ENCODE measurements at regions not wholly inside any gene's neighbourhood (a gene's known extent, or its start where the extent isn't known, plus 50 kb on each side); places are given as distances from the start of the nearest gene placed in this dataset.

DNA sequence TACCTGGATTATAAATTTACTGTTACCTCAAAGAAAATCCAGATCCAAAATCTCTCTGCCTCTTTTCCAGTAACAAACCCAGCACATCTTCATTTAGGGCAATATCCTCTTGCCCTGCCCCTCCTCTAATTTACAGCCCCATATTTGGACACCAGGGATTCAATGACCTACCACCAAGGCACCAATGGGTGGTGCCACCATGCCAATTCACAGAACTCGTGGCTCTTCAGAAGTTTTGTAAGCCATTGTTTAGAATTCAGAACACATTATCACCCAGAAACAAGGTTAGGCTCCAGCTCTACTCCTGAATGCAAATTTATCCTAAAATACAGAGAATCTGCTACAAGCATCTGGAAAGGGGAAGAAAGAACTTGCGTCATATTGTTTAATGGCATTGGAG lies 67.8 kb upstream of the SASH1 start:
- TF ChIP-seq, protein P1, sequence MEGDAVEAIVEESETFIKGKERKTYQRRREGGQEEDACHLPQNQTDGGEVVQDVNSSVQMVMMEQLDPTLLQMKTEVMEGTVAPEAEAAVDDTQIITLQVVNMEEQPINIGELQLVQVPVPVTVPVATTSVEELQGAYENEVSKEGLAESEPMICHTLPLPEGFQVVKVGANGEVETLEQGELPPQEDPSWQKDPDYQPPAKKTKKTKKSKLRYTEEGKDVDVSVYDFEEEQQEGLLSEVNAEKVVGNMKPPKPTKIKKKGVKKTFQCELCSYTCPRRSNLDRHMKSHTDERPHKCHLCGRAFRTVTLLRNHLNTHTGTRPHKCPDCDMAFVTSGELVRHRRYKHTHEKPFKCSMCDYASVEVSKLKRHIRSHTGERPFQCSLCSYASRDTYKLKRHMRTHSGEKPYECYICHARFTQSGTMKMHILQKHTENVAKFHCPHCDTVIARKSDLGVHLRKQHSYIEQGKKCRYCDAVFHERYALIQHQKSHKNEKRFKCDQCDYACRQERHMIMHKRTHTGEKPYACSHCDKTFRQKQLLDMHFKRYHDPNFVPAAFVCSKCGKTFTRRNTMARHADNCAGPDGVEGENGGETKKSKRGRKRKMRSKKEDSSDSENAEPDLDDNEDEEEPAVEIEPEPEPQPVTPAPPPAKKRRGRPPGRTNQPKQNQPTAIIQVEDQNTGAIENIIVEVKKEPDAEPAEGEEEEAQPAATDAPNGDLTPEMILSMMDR (IDR thresholded peaks at IDR 0.05; ENCODE audit: poor library complexity, severe bottlenecking): no peak
- H3K4me1 ChIP-seq (ENCODE audit: insufficient read depth, poor library complexity, severe bottlenecking): no peaks in the 10 kb centered on the region
- H3K36me3 ChIP-seq (ENCODE audit: low read depth): no peaks in the 10 kb centered on the region
- ATAC-seq (ENCODE audit: low read depth) (no peak), DNase-seq (ENCODE audit: low spot score) (no peak)
- no peaks in the 10 kb centered on the region for H3K9me3 ChIP-seq (ENCODE audit: severe bottlenecking)
- H3K27me3 ChIP-seq (ENCODE audit: insufficient read depth, poor library complexity, severe bottlenecking): no peaks in the 10 kb centered on the region
- no peak overlapping the region for H3K27ac ChIP-seq (ENCODE audit: poor library complexity, severe bottlenecking)
- H3K4me3 ChIP-seq (ENCODE audit: severe bottlenecking): no peak overlapping the region

DNA sequence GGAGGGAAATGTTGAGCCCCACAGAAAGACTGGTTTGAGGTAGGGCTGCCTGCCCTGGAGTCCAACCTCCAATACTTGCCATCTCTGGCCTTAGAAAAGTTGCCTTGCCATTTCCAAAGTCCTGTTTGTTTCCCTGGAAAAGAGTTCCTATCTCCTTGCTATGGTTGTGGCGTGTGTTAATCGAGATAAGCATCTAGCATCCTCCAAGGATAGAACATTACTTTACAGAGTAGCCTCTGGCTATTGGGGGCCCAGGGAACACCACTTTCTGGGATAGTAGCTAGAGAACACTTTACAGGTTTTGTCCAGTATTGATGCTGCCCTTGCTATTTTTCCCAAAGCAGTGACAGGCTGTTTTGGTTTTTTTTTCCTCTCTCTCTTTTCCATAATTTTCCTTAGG lies 57.4 kb upstream of the SASH1 start:
- Histone ChIP-seq H3K36me3 (ENCODE audit: low read depth) (no peaks in the 10 kb centered on the region), H3K27me3 (ENCODE audit: insufficient read depth, poor library complexity, severe bottlenecking) (no peaks in the 10 kb centered on the region), H3K4me1 (ENCODE audit: insufficient read depth, poor library complexity, severe bottlenecking) (no peaks in the 10 kb centered on the region), H3K27ac (ENCODE audit: poor library complexity, severe bottlenecking) (no peak overlapping the region), H3K9me3 (ENCODE audit: severe bottlenecking) (no peaks in the 10 kb centered on the region), H3K4me3 (ENCODE audit: severe bottlenecking) (no peak overlapping the region)
- TF ChIP-seq, protein P1 (IDR thresholded peaks at IDR 0.05; ENCODE audit: poor library complexity, severe bottlenecking): no peak
- DNase-seq (ENCODE audit: low spot score) (no peak), ATAC-seq (ENCODE audit: low read depth) (no peak)

DNA sequence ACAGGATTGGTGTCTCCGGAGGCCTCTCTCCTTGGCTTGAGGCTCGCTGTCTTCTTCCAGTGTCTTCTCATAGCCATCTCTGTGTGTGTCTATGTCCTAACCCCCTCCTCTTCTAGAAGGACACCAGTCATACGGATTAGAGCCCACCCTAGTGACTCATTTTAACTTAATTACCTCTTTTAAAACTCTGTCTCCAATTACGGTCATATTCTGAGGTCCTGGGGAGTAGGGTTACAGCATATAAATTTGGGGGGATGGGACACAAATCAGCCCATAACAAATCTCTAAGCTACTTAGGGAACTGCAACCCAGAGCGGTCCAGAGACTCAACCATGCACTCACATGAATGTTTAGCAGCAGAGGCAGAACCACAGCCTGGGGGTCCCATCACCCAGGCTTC lies 56.1 kb upstream of the SASH1 start:
- ATAC-seq (ENCODE audit: low read depth): no peak
- no peaks in the 10 kb centered on the region for H3K9me3 ChIP-seq (ENCODE audit: severe bottlenecking)
- TF ChIP-seq, protein P1 (IDR thresholded peaks at IDR 0.05; ENCODE audit: poor library complexity, severe bottlenecking): no peak
- H3K4me3 ChIP-seq (ENCODE audit: severe bottlenecking): no peak overlapping the region
- H3K36me3 ChIP-seq (ENCODE audit: low read depth): no peaks in the 10 kb centered on the region
- H3K27me3 ChIP-seq (ENCODE audit: insufficient read depth, poor library complexity, severe bottlenecking): no peaks in the 10 kb centered on the region
- no peak for DNase-seq (ENCODE audit: low spot score)
- no peaks in the 10 kb centered on the region for H3K4me1 ChIP-seq (ENCODE audit: insufficient read depth, poor library complexity, severe bottlenecking)
- H3K27ac ChIP-seq (ENCODE audit: poor library complexity, severe bottlenecking): no peak overlapping the region

DNA sequence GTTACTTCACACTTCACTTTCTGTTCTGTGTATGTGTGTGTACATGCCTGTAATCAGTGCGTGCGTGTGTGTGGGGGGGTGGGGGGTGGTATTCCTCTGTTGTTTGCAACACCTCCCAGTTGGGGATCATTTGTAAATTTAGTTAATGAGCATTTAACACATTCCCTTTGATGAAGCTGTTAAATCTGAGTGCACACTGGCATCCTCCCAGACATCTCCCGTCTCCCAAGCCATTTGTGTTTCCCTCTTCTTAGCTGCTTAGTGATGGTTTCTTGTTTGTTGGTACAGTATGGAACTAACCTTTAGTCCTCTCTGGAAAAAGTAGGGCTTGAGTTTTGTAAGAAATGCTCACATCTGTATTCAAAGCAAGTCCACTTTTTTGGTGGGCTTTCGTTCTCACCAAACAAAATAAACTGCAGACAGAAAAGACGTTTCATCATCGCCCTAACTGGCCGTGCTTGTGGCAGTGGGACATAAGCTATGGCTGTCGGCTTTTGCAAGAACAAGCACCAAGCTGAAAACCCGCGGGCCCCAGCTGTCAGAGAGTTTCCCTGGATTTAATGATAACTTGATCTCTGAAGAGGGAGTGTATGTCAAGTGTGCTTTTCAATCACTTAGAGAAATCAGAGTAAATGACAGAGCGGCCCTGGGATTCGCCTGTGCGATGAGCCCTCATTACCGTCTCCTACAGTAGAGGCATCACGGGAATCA lies 54.9 kb upstream of the SASH1 start:
- TF ChIP-seq, protein P1 (IDR thresholded peaks at IDR 0.05; ENCODE audit: poor library complexity, severe bottlenecking): no peak
- DNase-seq (ENCODE audit: low spot score): no peak
- Histone ChIP-seq H3K4me3 (ENCODE audit: severe bottlenecking) (no peak overlapping the region), H3K9me3 (ENCODE audit: severe bottlenecking) (no peaks in the 10 kb centered on the region), H3K27ac (ENCODE audit: poor library complexity, severe bottlenecking) (no peak overlapping the region), H3K4me1 (ENCODE audit: insufficient read depth, poor library complexity, severe bottlenecking) (no peaks in the 10 kb centered on the region), H3K27me3 (ENCODE audit: insufficient read depth, poor library complexity, severe bottlenecking) (no peaks in the 10 kb centered on the region), H3K36me3 (ENCODE audit: low read depth) (no peaks in the 10 kb centered on the region)
- no peak for ATAC-seq (ENCODE audit: low read depth)

DNA sequence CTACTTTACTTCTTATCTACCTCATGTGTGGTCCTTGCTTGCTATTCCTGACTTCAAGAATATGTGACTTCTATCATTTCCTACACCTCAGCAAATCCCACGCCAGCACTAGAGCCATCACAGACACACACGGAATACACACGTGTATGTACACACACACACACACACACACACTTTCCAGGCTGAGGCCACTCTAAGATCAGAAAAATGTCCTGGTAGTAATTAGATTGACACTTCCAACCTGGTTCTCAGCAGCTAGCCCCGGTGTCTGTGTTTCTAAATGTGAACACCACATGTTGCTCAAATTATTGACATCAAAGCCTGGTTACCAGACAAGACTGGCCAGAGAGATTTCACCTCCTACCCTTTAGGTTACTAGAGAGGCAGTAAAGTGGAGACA lies 54.1 kb upstream of the SASH1 start:
- Histone ChIP-seq H3K27me3 (ENCODE audit: insufficient read depth, poor library complexity, severe bottlenecking) (no peaks in the 10 kb centered on the region), H3K36me3 (ENCODE audit: low read depth) (no peaks in the 10 kb centered on the region), H3K9me3 (ENCODE audit: severe bottlenecking) (no peaks in the 10 kb centered on the region), H3K4me1 (ENCODE audit: insufficient read depth, poor library complexity, severe bottlenecking) (no peaks in the 10 kb centered on the region), H3K4me3 (ENCODE audit: severe bottlenecking) (no peak overlapping the region), H3K27ac (ENCODE audit: poor library complexity, severe bottlenecking) (no peak overlapping the region)
- ATAC-seq (ENCODE audit: low read depth) (no peak), DNase-seq (ENCODE audit: low spot score) (no peak)
- TF ChIP-seq, protein P1 (IDR thresholded peaks at IDR 0.05; ENCODE audit: poor library complexity, severe bottlenecking): no peak

Data from RWPE2 (cell line).